DMS79 (cell line): ENCODE measurements at regions not wholly inside any gene's neighbourhood (a gene's known extent, or its start where the extent isn't known, plus 50 kb on each side); places are given as distances from the start of the nearest gene placed in this dataset.

ENCODE experiments used
- DNase-seq: peaks from one replicate; lab custom pipeline; 2025; lab: John Stamatoyannopoulos, UW

DNA sequence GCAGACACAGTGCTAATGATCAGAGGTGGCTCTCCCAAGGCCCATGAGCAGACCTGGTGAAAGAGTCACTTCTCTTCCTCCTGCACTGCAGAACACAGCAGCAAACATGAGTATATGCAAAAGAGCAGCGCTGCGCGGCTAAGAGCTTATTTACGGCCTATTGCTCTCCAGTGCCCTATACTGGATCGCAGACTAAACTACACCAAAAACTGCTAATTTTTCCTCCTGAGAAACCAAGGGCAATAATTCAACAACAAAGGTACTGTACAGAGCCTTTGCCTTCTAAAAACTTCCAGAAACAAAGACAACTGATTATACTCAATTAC is 702.5 kb downstream of the ARAP2 start:
- DNase-seq = no peak

DNA sequence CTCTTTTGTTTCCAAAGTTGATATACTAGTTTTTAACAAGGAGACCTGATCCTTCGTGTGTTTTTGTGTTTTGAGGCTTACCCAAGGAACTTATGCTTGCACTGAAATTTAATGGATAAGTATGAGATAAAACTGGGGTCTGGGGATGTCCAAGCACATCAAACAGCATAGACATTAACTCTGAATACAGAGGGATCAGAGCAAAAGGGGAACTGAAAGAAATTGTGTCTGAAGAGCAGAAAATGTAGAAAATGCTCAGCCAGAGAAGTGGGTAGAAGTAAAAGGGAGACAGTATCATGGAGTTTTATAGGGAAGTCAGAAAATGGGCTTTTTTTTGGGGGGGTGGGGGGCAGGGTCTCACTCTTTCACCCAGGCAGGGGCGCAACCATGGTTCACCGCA is 695.4 kb downstream of the ARAP2 start:
- no peak for DNase-seq

DNA sequence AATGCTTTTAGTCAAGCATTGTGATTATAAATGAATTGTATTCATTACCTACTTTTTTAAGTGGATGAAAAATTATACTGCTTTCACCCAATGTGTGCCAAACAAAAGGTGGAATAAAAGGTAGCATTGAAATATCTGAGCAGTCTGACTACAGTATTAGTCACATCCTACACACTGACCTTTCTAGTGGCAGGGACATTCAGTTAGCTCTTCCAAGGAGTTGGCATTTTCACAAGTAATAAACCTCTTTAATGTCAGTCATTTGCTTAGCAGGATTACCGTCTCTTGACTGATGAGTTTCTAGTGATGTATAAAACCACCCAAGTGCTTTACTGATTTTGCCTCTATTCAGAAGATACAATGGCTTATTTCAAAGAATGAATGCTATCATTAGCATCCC is 687.9 kb downstream of the ARAP2 start:
- DNase-seq = no peak

DNA sequence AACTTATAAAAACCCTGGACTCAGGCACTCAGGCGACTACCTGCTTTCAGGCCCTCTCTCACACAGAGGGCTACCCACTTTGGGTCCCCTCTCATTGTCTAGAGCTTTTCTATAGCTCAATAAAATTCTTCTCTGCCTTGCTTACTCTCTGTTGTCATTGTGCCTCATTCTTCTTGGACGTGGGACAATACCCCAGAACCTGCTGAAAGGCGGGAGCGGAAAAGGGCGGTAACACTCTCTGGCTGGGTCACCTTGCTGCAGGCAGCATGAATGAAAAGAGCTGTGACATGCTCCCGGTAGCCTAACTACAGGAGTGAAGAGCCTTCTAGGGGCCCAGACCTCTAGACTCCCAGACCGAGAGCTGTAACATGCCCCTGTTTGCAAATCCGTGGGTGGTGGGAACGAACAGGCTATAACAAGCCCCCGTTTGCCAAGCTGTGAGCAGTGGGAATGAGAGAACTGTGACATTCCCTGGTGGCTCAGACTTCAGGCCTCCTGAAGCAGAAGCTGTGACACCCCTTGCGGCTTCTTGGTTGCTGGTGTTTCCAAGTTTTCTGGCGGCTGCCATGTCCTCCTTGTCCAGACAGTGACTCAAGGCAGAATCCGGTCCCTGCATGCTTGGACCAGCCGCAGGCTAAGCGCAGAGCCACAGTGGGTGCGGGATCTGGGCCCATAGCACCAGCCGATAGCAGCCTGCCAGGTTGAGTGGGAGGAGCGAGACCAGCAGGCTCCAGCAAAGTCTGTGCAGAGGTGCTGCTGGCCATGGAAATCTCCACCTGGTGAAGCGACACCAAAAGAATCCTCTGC is 684.6 kb downstream of the ARAP2 start:
- no peak for DNase-seq

DNA sequence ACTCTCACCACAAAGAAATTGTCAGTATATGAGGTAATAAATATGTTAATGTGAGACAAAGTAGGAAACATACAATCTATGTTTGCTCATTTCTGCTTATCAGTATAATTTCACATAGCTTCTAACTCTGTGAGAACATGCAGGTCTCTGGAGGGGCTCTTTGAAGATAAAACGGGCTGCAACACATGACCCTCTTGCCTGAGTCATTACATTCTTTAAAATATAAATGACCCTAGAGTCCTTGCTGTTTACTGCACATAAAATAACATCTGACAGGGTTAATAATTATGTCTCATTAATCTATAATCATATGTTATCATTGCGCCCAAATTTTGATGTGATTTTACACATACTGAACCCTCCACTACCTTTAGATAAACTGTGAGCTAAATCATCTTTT is 681.5 kb downstream of the ARAP2 start:
- DNase-seq = no peak

DNA sequence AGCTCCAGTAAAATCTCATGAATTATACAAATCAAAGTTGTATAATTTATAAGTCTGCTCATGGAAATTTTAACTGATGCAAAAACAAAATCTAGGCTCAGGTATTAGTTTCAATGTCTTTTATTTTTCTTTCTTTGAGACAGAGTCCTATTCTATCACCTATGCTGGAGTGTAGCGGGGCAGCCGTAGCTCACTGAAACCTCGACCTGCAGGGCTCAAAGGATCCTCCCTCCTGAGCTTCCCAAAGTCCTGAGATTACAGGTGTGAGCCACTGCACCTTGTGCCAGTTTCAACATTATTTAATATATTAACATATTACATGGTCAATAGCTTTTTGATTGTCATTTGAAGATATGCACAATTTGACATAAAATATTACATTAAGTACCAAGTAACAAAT is 678.7 kb downstream of the ARAP2 start:
- no peak for DNase-seq

DNA sequence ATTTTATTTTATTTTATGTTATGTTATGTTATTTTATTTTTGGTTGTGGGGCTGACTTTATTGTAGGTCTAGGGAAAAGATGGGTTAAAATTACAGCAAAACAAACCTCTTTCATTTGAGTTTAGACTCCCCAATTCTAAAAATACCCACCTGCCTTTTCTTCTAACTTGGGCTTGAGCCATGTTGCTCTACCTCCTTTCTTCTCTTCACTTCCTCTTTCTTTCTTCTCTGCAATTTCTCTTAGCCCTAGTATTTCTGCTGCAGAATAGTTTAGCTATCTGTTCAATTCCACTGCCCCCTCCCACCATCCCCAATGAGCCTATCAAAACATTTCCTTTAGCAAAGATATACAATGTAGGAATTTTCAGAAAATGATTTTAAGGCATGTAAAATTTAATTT is 653.3 kb downstream of the ARAP2 start:
- no peak for DNase-seq

DNA sequence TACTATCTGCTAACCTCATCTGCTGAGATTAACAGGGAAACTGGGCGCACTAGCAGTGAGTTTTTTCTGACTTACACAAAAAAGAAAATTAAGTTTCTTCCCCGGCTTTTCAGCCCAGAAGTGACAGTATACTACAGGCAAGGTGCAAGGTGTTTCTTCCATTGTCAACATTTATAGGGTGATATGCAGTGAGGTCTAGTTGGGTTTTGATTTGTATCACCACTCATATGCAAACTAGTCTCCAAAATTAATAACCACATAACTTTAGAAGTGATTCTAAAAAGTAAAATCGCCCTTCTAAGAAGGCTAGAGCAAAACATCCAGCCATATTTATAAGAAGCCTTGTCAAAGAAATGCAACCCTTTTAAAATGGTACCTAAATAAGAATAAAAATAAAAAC is 640.1 kb downstream of the ARAP2 start:
- no peak for DNase-seq

DNA sequence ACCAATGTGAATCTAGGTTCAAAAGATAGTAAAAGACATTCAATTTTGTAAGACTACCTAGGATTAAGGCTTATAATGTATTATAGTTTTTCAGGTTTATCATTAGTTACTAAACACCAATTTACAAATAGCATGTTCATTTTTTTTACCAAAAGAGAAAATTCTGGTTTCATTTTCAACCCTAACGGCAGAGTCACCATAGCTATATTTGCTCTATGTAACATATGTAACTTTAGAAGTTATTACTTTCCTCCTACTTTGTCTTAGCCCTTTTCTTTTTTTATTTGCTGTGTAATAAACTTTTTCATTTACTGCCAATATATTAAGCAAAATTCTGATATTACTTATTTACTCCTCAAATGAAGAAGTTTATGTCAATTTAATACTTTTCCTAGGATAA is 639.6 kb downstream of the ARAP2 start:
- DNase-seq = no peak

DNA sequence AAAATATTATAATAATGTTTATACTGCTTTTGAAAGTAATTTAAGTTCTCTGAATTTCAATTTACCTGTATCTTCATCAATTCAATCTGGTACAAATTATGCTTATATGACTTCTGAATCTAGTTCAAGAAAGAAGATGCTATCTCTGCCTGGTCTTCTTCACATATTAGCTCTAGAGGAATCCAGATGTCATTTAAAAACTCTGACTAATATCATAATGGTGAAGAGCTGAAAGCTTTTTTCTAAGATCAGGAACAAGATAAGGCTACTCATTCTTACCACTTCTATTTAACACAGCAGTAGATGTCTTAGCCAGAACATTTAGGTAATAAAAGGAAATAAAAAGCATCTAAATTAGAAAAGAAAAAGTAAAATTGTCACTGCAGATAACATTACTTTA is 636.1 kb downstream of the ARAP2 start:
- no peak for DNase-seq

DNA sequence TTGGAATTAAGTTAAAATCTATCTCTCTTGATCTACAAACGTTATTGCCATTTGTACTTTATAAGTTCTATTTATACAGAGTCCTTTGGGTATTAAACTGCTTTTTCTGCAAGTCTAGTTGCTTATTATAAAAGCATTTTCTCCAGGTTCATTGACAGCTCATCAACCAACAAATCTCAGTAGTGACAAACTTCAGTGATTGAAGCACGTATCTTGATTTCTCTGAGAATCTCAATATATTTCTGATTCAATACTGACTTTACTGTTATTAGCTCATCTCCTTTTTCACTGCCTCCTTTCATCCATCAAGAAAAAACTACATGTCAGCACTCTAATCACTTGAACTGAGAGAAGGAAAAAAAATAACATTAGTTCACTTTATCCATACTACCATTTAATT is 630.2 kb downstream of the ARAP2 start:
- DNase-seq = no peak

DNA sequence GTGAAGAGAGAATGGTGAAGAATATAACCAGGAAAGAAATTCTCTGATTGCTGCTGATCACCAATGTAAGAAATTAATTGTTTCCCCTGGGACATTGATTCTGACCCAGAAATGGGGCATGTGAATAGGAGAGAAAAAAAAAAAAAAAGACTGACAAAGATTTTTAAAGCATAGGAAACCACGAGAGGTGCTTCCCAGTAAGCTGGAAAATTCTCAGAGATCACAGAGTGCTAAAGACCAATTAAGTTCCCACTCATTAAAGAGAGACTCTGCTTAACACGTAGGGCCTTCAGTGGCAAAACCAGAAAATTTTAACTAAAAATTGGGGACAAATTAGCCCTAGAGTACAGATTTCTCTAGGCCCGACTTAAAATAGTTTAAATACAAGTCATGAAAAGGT is 604.4 kb downstream of the ARAP2 start:
- no peak for DNase-seq

DNA sequence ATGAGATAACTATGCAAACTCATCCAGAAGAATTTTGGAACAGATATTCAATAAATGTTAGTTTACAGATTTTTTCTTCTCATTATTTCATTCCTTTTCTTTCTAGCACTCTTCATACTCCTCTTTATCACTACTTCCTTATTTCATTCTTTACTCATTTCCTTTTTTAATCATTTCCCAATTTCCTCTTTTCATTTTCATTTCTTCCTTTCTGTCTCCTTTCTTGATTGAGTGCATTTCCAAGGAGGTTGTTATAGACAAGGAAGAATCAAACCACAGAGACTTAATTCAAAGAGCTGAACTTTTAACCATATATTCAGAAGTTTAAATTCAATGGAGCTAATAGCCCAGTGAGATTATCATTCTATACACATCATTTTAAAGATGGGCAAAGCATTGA is 600.7 kb downstream of the ARAP2 start:
- no peak for DNase-seq

DNA sequence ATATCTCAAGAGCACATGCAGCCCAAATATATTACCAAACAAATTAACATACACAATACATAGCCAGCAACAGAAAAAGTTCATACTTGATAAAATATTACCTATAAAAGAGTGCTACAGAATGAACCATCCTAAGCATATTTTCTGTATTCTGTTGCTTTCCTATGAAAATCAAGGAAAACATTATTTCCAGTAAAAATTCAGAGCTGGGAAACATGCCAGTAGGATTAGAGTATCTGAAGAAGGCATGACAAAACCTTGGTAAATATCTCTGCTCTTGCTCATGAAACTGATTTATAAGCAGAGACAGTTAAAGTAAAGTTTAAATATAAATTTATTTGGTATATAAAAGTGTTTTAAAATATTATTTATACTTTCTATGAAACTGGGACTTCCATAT is 599.7 kb downstream of the ARAP2 start:
- DNase-seq = no peak

DNA sequence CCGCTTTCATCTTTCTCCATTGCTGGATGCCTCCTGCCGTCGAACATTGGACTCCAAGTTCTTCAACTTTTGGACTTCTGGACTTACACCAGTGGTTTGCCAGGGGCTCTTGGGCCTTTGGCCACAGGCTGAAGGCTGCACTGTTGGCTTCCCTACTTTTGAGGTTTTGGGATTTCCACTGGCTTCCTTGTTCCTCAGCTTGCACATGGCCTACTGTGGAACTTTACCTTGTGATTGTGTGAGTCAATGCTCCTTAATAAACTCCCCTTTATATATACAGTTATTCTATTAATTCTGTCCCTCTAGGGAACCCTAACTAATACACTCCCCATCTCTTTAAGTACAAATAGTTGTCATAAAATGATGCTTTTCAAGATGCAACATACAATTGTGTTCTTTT is 595.3 kb downstream of the ARAP2 start:
- no peak for DNase-seq

DNA sequence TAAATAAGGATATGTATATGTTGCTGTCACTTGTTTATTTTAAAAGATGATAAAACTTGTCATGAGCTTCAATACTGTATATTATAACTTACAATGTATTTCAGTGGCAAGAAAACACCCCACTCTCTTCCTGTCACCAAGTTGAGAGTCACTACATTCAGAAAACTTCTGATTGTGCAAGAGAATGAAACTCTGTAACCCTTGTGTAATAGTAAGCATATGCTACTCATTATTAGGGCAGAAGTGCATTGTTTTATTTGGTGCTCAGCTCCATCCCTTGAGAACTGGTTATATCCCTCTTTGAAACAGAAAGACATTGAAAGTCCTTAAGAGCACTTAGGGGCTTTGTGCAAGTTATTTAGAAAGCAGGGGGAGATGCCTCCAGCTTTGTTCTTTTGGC is 594.5 kb downstream of the ARAP2 start:
- DNase-seq = no peak

DNA sequence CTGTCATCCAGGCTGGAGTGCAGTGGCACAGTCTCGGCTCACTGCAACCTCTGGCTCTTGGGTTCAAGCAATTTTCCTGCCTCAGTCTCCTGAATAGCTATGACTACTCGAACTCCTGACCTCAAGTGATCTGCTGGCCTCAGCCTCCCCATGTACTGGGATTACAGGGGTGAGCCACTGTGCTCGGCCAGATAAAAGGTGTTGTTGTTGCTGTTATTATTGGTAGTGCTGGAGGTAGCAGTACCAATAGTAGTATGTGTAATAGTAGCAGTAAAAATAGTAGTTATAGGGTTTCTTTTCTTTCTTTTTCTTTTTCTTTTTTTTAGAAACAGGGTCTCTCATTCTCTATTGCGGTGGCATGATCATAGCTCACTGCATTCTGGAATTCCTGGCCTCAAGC is 592.1 kb downstream of the ARAP2 start:
- no peak for DNase-seq

DNA sequence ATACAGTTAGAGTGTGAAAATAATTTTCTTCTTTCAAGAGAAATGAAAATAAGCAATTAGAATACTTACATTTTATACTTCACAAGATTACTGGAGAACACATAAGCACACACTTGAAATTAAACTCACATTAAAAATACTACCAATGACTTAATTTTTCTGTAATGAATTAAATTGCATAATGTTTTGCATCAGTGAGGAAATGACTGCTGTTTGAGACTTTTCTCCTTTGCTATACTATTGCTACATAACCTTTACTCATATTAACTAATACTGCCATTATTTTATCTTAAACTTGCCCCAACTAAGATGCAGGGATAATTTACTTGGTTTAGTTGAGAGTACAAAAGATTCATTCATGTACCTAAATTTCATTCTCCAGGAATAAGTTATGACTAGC is 590.9 kb downstream of the ARAP2 start:
- no peak for DNase-seq

DNA sequence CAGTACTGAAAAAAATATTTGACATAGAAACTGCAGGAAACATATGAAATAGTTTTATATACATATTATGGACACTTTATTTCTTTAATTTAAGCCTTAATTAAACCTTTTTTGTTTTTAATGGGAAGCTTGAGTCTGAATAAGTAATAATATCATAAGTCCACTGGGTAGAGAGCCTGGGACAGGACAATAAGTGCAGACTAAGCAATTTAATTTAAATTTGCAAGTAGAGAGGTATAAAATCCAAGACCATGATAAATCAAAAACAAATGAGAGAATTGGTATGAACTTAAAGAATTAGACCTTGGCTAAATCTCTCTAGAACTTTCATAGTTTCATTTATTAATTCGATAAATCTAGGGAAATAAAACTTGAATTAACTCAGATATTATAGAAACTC is 571.2 kb downstream of the ARAP2 start:
- no peak for DNase-seq

DNA sequence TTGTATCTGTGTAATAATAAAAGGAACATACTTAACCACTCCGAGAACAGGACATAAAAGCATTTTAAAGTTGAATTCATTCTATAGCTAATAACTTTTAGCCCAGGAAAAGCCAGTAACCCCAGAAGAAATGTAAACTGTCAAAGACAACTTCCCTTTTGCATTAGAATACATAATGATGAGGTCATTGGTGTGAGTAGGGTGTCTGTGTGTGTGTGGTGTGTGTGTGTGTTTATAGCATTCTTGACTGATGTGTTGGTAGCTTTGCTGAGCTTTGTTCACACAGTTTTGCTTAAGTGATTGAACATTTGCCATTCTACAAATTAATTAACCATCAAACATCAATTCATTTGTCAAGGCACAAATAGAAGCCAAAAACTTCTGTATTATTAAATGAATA is 559.6 kb downstream of the ARAP2 start:
- no peak for DNase-seq

DNA sequence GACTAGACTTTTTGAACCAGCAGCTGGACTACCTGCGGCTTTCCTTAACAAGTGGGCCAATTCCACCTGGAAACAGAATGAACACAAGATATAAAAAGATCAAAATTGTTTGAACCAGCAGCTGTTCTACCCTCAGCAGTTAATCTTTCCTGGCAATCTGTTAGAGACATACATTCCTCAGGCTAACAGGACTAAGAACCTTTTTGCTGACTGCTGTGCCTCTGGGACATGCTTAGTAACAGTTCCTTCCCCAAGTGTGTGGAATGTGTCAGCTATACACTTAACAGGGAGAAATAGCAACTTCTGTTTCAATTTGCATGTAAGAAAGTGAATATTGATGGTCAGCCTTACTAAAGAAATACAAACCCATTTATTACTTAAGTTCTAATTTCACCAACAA is 554.4 kb downstream of the ARAP2 start:
- DNase-seq = no peak

DNA sequence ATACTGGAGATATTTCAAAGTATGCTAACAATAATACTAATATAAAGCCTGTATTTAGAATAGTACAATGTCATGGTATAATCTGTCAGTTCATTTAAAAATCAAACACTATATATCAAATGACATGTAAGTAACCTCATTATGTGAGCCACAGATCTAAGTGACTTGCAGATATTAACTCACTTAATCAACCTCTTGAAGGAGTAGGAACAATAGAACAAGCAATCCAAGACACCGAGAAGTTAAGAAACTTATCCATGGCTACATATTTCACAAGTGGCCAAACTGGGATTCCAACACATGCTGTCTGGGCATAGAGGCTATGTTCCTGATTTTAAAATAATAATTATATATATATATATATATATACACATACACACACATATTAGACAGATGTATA is 554.0 kb downstream of the ARAP2 start:
- DNase-seq = no peak

DNA sequence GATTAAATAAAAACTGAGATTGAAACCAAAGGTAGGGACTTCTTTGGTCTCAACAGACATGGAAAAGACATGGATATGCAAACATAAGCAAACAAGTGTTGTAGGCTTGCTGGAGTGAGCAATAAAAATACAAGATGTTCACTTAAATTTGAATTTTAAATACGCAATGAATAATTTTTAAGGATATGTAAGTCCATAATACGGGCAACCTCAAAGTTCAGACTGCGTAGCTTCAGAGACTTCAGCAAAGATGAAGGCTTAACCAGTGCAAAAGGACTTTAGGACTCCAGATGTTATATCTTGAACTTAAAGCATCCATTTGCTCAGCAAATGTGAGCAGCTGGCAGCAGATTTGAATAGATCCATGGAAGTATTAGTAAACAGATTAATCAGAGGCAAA is 549.3 kb downstream of the ARAP2 start:
- DNase-seq = no peak

DNA sequence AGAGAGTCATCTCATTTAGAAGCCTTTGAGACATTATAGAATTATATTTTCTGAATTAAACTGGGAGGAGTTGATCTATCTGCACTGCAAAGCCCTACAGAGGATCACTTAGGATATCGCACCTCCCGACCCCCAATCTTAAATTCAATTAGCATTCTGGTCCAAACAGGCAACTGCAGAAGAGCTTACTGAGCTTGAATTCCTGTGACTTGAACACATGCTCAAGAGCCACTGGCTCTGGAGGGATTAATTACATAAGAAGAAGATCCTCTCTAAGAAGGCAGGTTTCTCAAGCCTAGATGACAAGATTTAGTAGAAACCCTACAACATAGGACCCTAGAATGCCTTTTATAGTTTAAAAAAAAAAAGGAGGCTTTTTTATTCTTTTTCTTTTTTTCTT is 548.9 kb downstream of the ARAP2 start:
- DNase-seq = no peak

DNA sequence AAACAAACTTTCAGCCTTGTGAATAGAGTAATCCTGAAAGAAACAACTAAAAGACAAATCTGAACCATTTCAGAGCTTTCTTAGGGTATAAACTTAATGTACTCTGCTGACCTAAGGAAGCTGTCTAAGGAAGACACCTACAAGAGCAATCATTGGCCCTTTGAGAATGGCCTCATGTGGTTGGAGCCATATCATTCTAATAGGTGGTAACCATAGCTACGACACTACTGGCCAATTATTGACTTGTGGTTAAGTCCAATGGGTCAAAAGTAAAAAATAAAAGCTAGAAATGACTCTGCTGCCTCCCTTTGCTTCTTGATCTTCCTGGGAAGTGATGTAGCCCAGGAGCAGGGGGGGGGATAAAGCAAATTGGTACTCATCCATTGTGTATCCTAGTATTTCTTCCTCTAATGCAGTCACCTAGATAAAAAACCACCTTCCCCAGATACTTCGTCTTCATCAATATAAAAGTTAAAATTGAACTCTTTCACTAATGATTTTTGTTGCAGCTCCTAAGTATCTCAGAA is 547.0 kb downstream of the ARAP2 start:
- DNase-seq = no peak
